ENCODE measurements at regions not wholly inside any gene's neighbourhood (a gene's known extent, or its start where the extent isn't known, plus 50 kb on each side); places are given as distances from the start of the nearest gene placed in this dataset.

DNA sequence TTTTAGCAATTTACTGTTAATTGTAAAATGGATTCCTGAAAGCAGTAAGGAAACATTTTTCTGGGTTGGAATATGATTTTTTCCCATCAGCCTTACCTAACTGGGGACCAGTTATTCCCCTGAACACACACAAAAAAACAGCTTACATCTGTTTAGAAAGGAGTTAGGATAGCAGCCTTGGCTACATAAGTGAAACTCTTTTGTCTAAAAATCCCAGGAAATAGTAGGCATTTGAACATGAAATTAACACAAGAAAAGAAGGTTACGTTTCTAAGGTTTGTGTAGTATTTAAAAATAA is 696.2 kb upstream of the MARCKS start:
- Histone ChIP-seq H3K27me3 (ENCODE audit: insufficient read depth, poor library complexity, severe bottlenecking) (no peaks in the 10 kb centered on the region), H3K27ac (replicated peaks) (no peak overlapping the region), H3K4me3 (replicated peaks; ENCODE audit: insufficient read depth, low read length) (no peak overlapping the region)
- DNase-seq (ENCODE audit: low read depth in 1 of 2, low spot score in 1 of 2), result no peak
- TF ChIP-seq GABPA (IDR thresholded peaks at IDR 0.05; ENCODE audit: low read depth) (no peak), CTCF (IDR thresholded peaks at IDR 0.05; ENCODE audit: insufficient read depth, low read length) (no peak), POLR2AphosphoS5 (IDR thresholded peaks at IDR 0.05; ENCODE audit: low read depth) (no peak), REST (IDR thresholded peaks at IDR 0.05; ENCODE audit: insufficient replicate concordance, low read depth) (no peak), SPI1 (IDR thresholded peaks at IDR 0.05; ENCODE audit: borderline replicate concordance, low read depth) (no peak)

GRCh38 chr6:113162739-113163138 is 694.4 kb upstream of the MARCKS start:
- Histone ChIP-seq H3K27me3 (ENCODE audit: insufficient read depth, poor library complexity, severe bottlenecking) (no peaks in the 10 kb centered on the region), H3K4me3 (replicated peaks; ENCODE audit: insufficient read depth, low read length) (no peak overlapping the region), H3K27ac (replicated peaks) (no peak overlapping the region)
- DNase-seq (ENCODE audit: low read depth in 1 of 2, low spot score in 1 of 2), result no peak
- no peak for TF ChIP-seq POLR2AphosphoS5 (IDR thresholded peaks at IDR 0.05; ENCODE audit: low read depth)
- TF ChIP-seq CTCF (IDR thresholded peaks at IDR 0.05; ENCODE audit: insufficient read depth, low read length), result no peak
- no peak for TF ChIP-seq REST (IDR thresholded peaks at IDR 0.05; ENCODE audit: insufficient replicate concordance, low read depth)
- TF ChIP-seq SPI1 (IDR thresholded peaks at IDR 0.05; ENCODE audit: borderline replicate concordance, low read depth), result no peak
- no peak for TF ChIP-seq GABPA (IDR thresholded peaks at IDR 0.05; ENCODE audit: low read depth)

GRCh38 chr6:113168057-113168456 is 689.1 kb upstream of the MARCKS start:
- no peaks in the 10 kb centered on the region for H3K27me3 ChIP-seq (ENCODE audit: insufficient read depth, poor library complexity, severe bottlenecking)
- DNase-seq (ENCODE audit: low read depth in 1 of 2, low spot score in 1 of 2), result no peak
- no peak overlapping the region for H3K27ac ChIP-seq (replicated peaks)
- H3K4me3 ChIP-seq (replicated peaks; ENCODE audit: insufficient read depth, low read length), result no peak overlapping the region
- no peak for TF ChIP-seq SPI1 (IDR thresholded peaks at IDR 0.05; ENCODE audit: borderline replicate concordance, low read depth)
- TF ChIP-seq GABPA (IDR thresholded peaks at IDR 0.05; ENCODE audit: low read depth), result no peak
- TF ChIP-seq POLR2AphosphoS5 (IDR thresholded peaks at IDR 0.05; ENCODE audit: low read depth), result no peak
- no peak for TF ChIP-seq CTCF (IDR thresholded peaks at IDR 0.05; ENCODE audit: insufficient read depth, low read length)
- TF ChIP-seq REST (IDR thresholded peaks at IDR 0.05; ENCODE audit: insufficient replicate concordance, low read depth), result no peak
